ENCODE measurements at regions not wholly inside any gene's neighbourhood (a gene's known extent, or its start where the extent isn't known, plus 50 kb on each side); places are given as distances from the start of the nearest gene placed in this dataset.

DNA sequence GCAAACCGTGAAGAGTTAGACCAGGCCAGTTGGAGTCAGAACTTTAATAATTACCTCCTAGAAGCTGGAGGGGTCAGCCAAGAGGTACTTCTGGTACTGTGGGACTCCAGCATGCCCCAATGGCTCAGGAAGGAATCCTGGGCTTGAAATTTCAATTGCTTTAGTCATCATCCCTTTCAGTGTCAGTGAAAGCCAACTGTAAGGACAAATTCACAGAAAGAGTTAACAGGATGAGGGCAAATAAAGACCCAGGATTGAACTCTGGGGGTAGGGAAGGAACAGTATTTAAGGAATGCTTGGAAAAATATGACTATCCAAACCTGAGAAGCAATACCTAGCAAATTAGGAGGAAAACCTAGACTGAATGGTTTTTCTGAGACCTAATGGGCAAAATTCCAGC, 735.1 kb upstream of the MARCKS start:
- TF ChIP-seq EZH2 (IDR thresholded peaks at IDR 0.05) (no peak), POLR2AphosphoS5 (IDR thresholded peaks at IDR 0.05; ENCODE audit: borderline replicate concordance, low read depth, low read length) (no peak), FOXP2 (optimal IDR thresholded peaks at IDR 0.05; ENCODE audit: control extremely low read depth, extremely low read length, insufficient read depth) (no peak)

Measured in SK-N-MC (cell line).